HEK293 (cell line): ENCODE measurements at regions not wholly inside any gene's neighbourhood (a gene's known extent, or its start where the extent isn't known, plus 50 kb on each side); places are given as distances from the start of the nearest gene placed in this dataset.

Source experiments
- CTCF ChIP-seq: fragments of 450-650 bp; formaldehyde crosslinking; IDR thresholded peaks from 2 replicates; pipeline ENCODE4 v1.5.1; 2016; ENCODE audit warnings: missing biosample characterization, missing genetic modification characterization
- ZFHX2 ChIP-seq: fragments of 450-650 bp; formaldehyde crosslinking; conservative IDR thresholded peaks from 2 replicates; pipeline ENCODE4 v1.5.1; 2016; ENCODE audit warnings: missing biosample characterization, missing genetic modification characterization
- ZNF629 ChIP-seq: fragments of 450-650 bp; formaldehyde crosslinking; IDR thresholded peaks from 2 replicates; pipeline ENCODE4 v1.5.1; 2017; ENCODE audit warnings: missing biosample characterization, missing genetic modification characterization

GRCh38 chr3:18011387-18011786 is 269.0 kb upstream of the TBC1D5 start:
- TF ChIP-seq CTCF (no peak), ZNF629 (tag by site-specific recombination) (no peak), ZFHX2 (tag by site-specific recombination) (no peak)
